Natural killer cell (primary cell): ENCODE measurements at regions not wholly inside any gene's neighbourhood (a gene's known extent, or its start where the extent isn't known, plus 50 kb on each side); places are given as distances from the start of the nearest gene placed in this dataset.

Experiments used
- ATAC-seq, 3 donors: fragments of 150-1000 bp in 2 of 3; fragments of 200-7000 bp in 1 of 3; cut with Tn5 transposase; 1 replicate in 1 of 3; 2 replicates in 2 of 3; pipeline ENCODE4 v1.10.0; 2021; ENCODE audit warnings: mild to moderate bottlenecking in 2 of 3, moderate library complexity in 2 of 3
- DNase-seq, 2 donors: peaks; one replicate each; pipeline versions ENCODE4 v3.0.0 to v3.0.0-alpha.2; 2013 to 2021; ENCODE audit warnings: mixed read lengths in 1 of 2
- H3K27ac ChIP-seq: one replicate; pipeline ENCODE4 v1.5.1; 2013; ENCODE audit warnings: mild to moderate bottlenecking, low read length
- H3K27me3 ChIP-seq: one replicate; pipeline ENCODE4 v1.6.1; 2013; ENCODE audit warnings: low read length; ENCODE audit not compliant: control insufficient read depth, insufficient read depth
- H3K36me3 ChIP-seq: one replicate; pipeline ENCODE4 v1.6.1; 2013; ENCODE audit warnings: low read length; ENCODE audit not compliant: control insufficient read depth, insufficient read depth
- H3K4me1 ChIP-seq: one replicate; pipeline ENCODE4 v1.6.1; 2013; ENCODE audit warnings: low read length; ENCODE audit not compliant: control insufficient read depth, insufficient read depth
- H3K4me3 ChIP-seq: one replicate; pipeline ENCODE4 v1.5.1; 2013; ENCODE audit warnings: low read length
- H3K9me3 ChIP-seq: one replicate; pipeline ENCODE4 v1.6.1; 2013; ENCODE audit warnings: low read length; ENCODE audit not compliant: control insufficient read depth, insufficient read depth
- H3K27ac Mint-ChIP-seq, 2 donors: one replicate each; pipeline ENCODE4 v1.8.0; 2022; ENCODE audit warnings: mild to moderate bottlenecking in 2 of 2, mixed read lengths in 2 of 2, moderate library complexity in 1 of 2
- H3K27me3 Mint-ChIP-seq, 2 donors: one replicate each; pipeline ENCODE4 v1.8.0; 2022; ENCODE audit warnings: low read depth in 2 of 2, mixed read lengths in 2 of 2
- H3K36me3 Mint-ChIP-seq: one replicate; pipeline ENCODE4 v1.8.0; 2022; ENCODE audit warnings: mixed read lengths
- H3K4me1 Mint-ChIP-seq, 2 donors: one replicate each; pipeline ENCODE4 v1.8.0; 2022; ENCODE audit warnings: mixed read lengths in 2 of 2
- H3K4me3 Mint-ChIP-seq: one replicate; pipeline ENCODE4 v1.8.0; 2022; ENCODE audit warnings: mild to moderate bottlenecking, moderate library complexity, mixed read lengths
- H3K9me3 Mint-ChIP-seq, 2 donors: one replicate each; pipeline ENCODE4 v1.8.0; 2022; ENCODE audit warnings: mixed read lengths in 2 of 2
- CTCF ChIP-seq: fragments of 200-600 bp; IDR thresholded peaks from one replicate; pipeline ENCODE4 v1.8.0; 2022; ENCODE audit warnings: antibody characterized with exemption
- WGBS: methylation state at CpG from one replicate; pipeline ENCODE4 v1.1.7; 2013; ENCODE audit warnings: missing lambda C conversion rate; ENCODE audit not compliant: insufficient coverage; 5-methylcytosine and 5-hydroxymethylcytosine counted together
- intact Hi-C: fragments of 100-400 bp; cut with micrococcal nuclease; formaldehyde crosslinking; loops from one replicate; pipeline ENCODE4 v1.14.2; 2022

- 96% methylated on average over 3 of the region's 3 CpGs for WGBS
- no peak overlapping the region for H3K4me3 Mint-ChIP-seq
- Histone ChIP-seq H3K27ac (no peak overlapping the region), H3K4me3 (no peak overlapping the region), H3K27me3 (no peaks in the 10 kb centered on the region), H3K9me3 (peaks cover 10% of the 10 kb centered on the region), H3K4me1 (no peaks in the 10 kb centered on the region), H3K36me3 (no peaks in the 10 kb centered on the region)
- intact Hi-C loops = no loop called here
- no peak for ATAC-seq
- no peaks in the 10 kb centered on the region for H3K4me1 Mint-ChIP-seq
- H3K9me3 Mint-ChIP-seq = peaks cover 6 to 17% of the 10 kb centered on the region in 2 donors
- no peak overlapping the region for H3K27ac Mint-ChIP-seq
- no peak for TF ChIP-seq CTCF
- no peaks in the 10 kb centered on the region for H3K27me3 Mint-ChIP-seq
- peaks cover 12% of the 10 kb centered on the region for H3K36me3 Mint-ChIP-seq
- no peak for DNase-seq
Measured at GRCh38 chr7:51539840-51540239, 223.2 kb upstream of the COBL start.

- no peak overlapping the region for H3K27ac Mint-ChIP-seq
- Histone ChIP-seq H3K27me3 (no peaks in the 10 kb centered on the region), H3K4me1 (no peaks in the 10 kb centered on the region), H3K36me3 (no peaks in the 10 kb centered on the region), H3K4me3 (no peak overlapping the region), H3K9me3 (peaks cover 3% of the 10 kb centered on the region), H3K27ac (no peak overlapping the region)
- H3K36me3 Mint-ChIP-seq = no peaks in the 10 kb centered on the region
- no peak overlapping the region for H3K4me3 Mint-ChIP-seq
- ATAC-seq = no peak
- H3K4me1 Mint-ChIP-seq = no peaks in the 10 kb centered on the region
- no peak for DNase-seq
- intact Hi-C loops = no loop called here
- TF ChIP-seq CTCF = no peak
- WGBS = 73% methylated on average over 5 of the region's 5 CpGs
- no peaks in the 10 kb centered on the region for H3K27me3 Mint-ChIP-seq
- H3K9me3 Mint-ChIP-seq = peaks cover 5 to 14% of the 10 kb centered on the region in 2 donors
Measured at GRCh38 chr7:51528172-51528571, 211.6 kb upstream of the COBL start.

- no peak for DNase-seq
- no peaks in the 10 kb centered on the region for H3K27me3 Mint-ChIP-seq
Measured at GRCh38 chr7:51521694-51522312, 205.2 kb upstream of the COBL start.

More at GRCh38 chr7:51521694-51522312, 205.2 kb upstream of the COBL start:
- Mint-ChIP-seq H3K36me3 (no peaks in the 10 kb centered on the region), H3K4me3 (no peak overlapping the region), H3K9me3 (peaks cover 8 to 9% of the 10 kb centered on the region in 2 donors), H3K4me1 (no peaks in the 10 kb centered on the region), H3K27ac (no peak overlapping the region)
- Histone ChIP-seq H3K9me3 (no peaks in the 10 kb centered on the region), H3K4me3 (no peak overlapping the region), H3K36me3 (no peaks in the 10 kb centered on the region), H3K27me3 (no peaks in the 10 kb centered on the region), H3K27ac (no peak overlapping the region), H3K4me1 (no peaks in the 10 kb centered on the region)
- no peak for ATAC-seq
- TF ChIP-seq CTCF = no peak
- WGBS = 79% methylated on average over 6 of the region's 6 CpGs
- intact Hi-C loops = no loop called here
